ENCODE measurements at regions not wholly inside any gene's neighbourhood (a gene's known extent, or its start where the extent isn't known, plus 50 kb on each side); places are given as distances from the start of the nearest gene placed in this dataset.

GRCh38 chr3:25130724-25131520, 297.1 kb upstream of the RARB start:
- TF ChIP-seq CTCF (IDR thresholded peaks at IDR 0.05): no peak
- no peak for TF ChIP-seq ZFX (IDR thresholded peaks at IDR 0.05; ENCODE audit: borderline replicate concordance)
